AG04450 (cell line): ENCODE measurements at regions not wholly inside any gene's neighbourhood (a gene's known extent, or its start where the extent isn't known, plus 50 kb on each side); places are given as distances from the start of the nearest gene placed in this dataset.

Experiments
- CTCF ChIA-PET: fragments of 300-600, 350-600 bp; formaldehyde crosslinking; extraction: SDS; loops from one replicate; lab custom pipeline; 2022; ENCODE audit warnings: antibody characterized with exemption, inconsistent platforms; lab: Charles Lee
- POLR2A ChIA-PET: fragments of 350-600 bp; formaldehyde crosslinking; extraction: SDS; loops from one replicate; lab custom pipeline; 2021; ENCODE audit warnings: antibody characterized with exemption, inconsistent platforms; lab: Yijun Ruan, JAX
- DNase-seq: peaks from one replicate; pipeline ENCODE4 v3.0.0-alpha.2; 2011; ENCODE audit warnings: low read depth, low spot score
- H3K27ac ChIP-seq: one replicate; pipeline ENCODE4 v1.5.1; 2012; ENCODE audit warnings: low read depth, low read length, control low read depth
- H3K27me3 ChIP-seq: one replicate; pipeline ENCODE4 v1.6.0; 2012; ENCODE audit warnings: low read length; ENCODE audit not compliant: control insufficient read depth, insufficient read depth
- H3K4me3 ChIP-seq: 2 replicates; pipeline ENCODE4 v1.5.1; 2011; ENCODE audit warnings: mild to moderate bottlenecking, low read depth, low read length, control low read depth
- H3K9me3 ChIP-seq: 2 replicates; pipeline ENCODE4 v1.5.1; 2012; ENCODE audit warnings: low read length; ENCODE audit not compliant: control insufficient read depth, insufficient read depth
- CTCF ChIP-seq: IDR thresholded peaks from 2 replicates; pipeline ENCODE4 v1.5.1; 2011; ENCODE audit warnings: low read depth, low read length, control low read depth, inconsistent platforms

GRCh38 chr13:103354171-103354570 is 288.0 kb upstream of the SLC10A2 start:
- Histone ChIP-seq H3K27me3 (no peaks in the 10 kb centered on the region), H3K27ac (no peak overlapping the region), H3K9me3 (peaks cover 19% of the 10 kb centered on the region), H3K4me3 (no peak overlapping the region)
- TF ChIP-seq CTCF = no peak
- ChIA-PET POLR2A (no interaction called here), CTCF (no interaction called here)
- DNase-seq = no peak

GRCh38 chr13:103351035-103351828 is 285.0 kb upstream of the SLC10A2 start:
- DNase-seq = no peak
- no peaks in the 10 kb centered on the region for H3K27me3 ChIP-seq
- H3K4me3 ChIP-seq = no peak overlapping the region
- POLR2A ChIA-PET = no interaction called here
- no peak for TF ChIP-seq CTCF
- H3K9me3 ChIP-seq = peaks cover 18% of the 10 kb centered on the region
- H3K27ac ChIP-seq = no peak overlapping the region
- CTCF ChIA-PET = no interaction called here

- ChIA-PET CTCF (no interaction called here), POLR2A (no interaction called here)
- Histone ChIP-seq H3K4me3 (no peak overlapping the region), H3K9me3 (peaks cover 17% of the 10 kb centered on the region), H3K27ac (no peak overlapping the region), H3K27me3 (no peaks in the 10 kb centered on the region)
- TF ChIP-seq CTCF = no peak
- no peak for DNase-seq
These were observed 283.9 kb upstream of the SLC10A2 start for GRCh38 chr13:103350147-103350546.

- ChIA-PET POLR2A (no interaction called here), CTCF (no interaction called here)
- Histone ChIP-seq H3K9me3 (peaks cover 19% of the 10 kb centered on the region), H3K27ac (no peak overlapping the region), H3K4me3 (no peak overlapping the region), H3K27me3 (no peaks in the 10 kb centered on the region)
- no peak for DNase-seq
- TF ChIP-seq CTCF = no peak
These were observed 283.2 kb upstream of the SLC10A2 start for GRCh38 chr13:103349211-103349980.

GRCh38 chr13:103335241-103335640 is 269.0 kb upstream of the SLC10A2 start:
- H3K27ac ChIP-seq = no peak overlapping the region
- CTCF ChIA-PET = no interaction called here

More at GRCh38 chr13:103335241-103335640, 269.0 kb upstream of the SLC10A2 start:
- H3K27me3 ChIP-seq = no peaks in the 10 kb centered on the region
- no peaks in the 10 kb centered on the region; the same call in 1 of the 2 replicates for H3K9me3 ChIP-seq
- no peak for DNase-seq
- POLR2A ChIA-PET = no interaction called here
- no peak for TF ChIP-seq CTCF
- no peak overlapping the region for H3K4me3 ChIP-seq
